Astrocyte (in vitro differentiated cells and primary cell): ENCODE measurements at regions not wholly inside any gene's neighbourhood (a gene's known extent, or its start where the extent isn't known, plus 50 kb on each side); places are given as distances from the start of the nearest gene placed in this dataset.

Experiments used
- EZH2 ChIP-seq: IDR thresholded peaks from 2 replicates; pipeline ENCODE4 v1.6.1; 2012; ENCODE audit warnings: mild to moderate bottlenecking, low read length, inconsistent platforms; ENCODE audit not compliant: insufficient read depth
- TF ChIP-seq, protein P1 (sequence below): IDR thresholded peaks from 2 replicates; pipeline ENCODE4 v1.5.1; 2011; ENCODE audit warnings: low read depth, mild to moderate bottlenecking, inconsistent platforms, low read length, moderate library complexity; ENCODE audit not compliant: insufficient read depth

DNA sequence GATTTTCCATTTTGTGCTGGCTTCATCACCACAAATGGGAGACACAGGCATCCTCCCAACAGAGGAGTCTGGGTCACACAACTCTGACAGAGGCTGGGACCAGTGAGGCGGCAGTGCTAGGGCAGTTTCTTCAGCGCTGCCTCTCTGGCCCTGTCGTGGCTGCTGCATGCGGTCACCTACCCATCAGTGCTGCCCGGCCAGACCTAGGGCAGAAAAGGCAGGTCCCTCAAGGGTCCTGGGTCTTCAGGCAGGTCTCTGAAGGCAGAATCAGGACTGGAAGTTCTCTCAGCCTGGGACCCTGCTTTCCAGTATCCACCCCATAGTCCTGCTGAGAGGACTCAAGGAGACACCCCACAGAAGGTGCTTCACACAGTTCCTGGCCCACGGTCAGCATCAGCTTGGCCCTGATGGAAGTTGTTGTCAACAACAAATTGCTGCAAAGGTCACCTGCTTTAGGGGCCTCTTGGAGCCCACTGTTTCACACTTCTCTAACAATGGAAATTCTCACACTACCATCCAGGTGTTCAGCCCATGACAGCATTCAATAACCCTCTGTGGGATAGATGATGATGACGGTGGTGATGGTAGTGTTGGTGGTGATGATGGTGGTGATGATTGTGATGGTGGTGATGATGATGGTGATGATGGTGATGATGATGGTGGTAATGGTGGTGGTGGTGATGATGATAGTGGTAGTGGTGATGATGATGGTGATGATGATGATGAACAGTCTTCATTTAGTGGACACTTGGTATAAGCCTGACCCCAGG lies 146.4 kb upstream of the PPP1R26 start:
- TF ChIP-seq, protein P1, sequence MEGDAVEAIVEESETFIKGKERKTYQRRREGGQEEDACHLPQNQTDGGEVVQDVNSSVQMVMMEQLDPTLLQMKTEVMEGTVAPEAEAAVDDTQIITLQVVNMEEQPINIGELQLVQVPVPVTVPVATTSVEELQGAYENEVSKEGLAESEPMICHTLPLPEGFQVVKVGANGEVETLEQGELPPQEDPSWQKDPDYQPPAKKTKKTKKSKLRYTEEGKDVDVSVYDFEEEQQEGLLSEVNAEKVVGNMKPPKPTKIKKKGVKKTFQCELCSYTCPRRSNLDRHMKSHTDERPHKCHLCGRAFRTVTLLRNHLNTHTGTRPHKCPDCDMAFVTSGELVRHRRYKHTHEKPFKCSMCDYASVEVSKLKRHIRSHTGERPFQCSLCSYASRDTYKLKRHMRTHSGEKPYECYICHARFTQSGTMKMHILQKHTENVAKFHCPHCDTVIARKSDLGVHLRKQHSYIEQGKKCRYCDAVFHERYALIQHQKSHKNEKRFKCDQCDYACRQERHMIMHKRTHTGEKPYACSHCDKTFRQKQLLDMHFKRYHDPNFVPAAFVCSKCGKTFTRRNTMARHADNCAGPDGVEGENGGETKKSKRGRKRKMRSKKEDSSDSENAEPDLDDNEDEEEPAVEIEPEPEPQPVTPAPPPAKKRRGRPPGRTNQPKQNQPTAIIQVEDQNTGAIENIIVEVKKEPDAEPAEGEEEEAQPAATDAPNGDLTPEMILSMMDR: no peak
- no peak for TF ChIP-seq EZH2
